C4-2B (cell line): ENCODE measurements at regions not wholly inside any gene's neighbourhood (a gene's known extent, or its start where the extent isn't known, plus 50 kb on each side); places are given as distances from the start of the nearest gene placed in this dataset.
"Not testable (repeated sequence)": the region's sequence is repeated elsewhere in the genome, so short reads cannot be mapped to it uniquely, and the experiment has no call there.

Experiments
- H3K27ac ChIP-seq: fragments of 450-650 bp; 2 replicates; pipeline ENCODE4 v1.5.1; 2017
- CTCF ChIP-seq: fragments of 450-650 bp; conservative IDR thresholded peaks from 2 replicates; pipeline ENCODE4 v1.5.1; 2017; ENCODE audit warnings: mild to moderate bottlenecking
- ZFX ChIP-seq: fragments of 450-650 bp; IDR thresholded peaks from 2 replicates; pipeline ENCODE4 v1.6.1; 2017

GRCh38 chrX:65587616-65588526 is 53.3 kb upstream of the LAS1L start:
- H3K27ac ChIP-seq, result no peak overlapping the region
- TF ChIP-seq CTCF (no peak), ZFX (no peak)

- no peak overlapping the region for H3K27ac ChIP-seq
- no peak for TF ChIP-seq ZFX
- no peak for TF ChIP-seq CTCF
Observed at GRCh38 chrX:65586491-65586890, 51.9 kb upstream of the LAS1L start.

GRCh38 chrX:65585226-65585625 is 50.6 kb upstream of the LAS1L start:
- not testable (repeated sequence) for H3K27ac ChIP-seq
